ACHN (cell line): ENCODE measurements at regions not wholly inside any gene's neighbourhood (a gene's known extent, or its start where the extent isn't known, plus 50 kb on each side); places are given as distances from the start of the nearest gene placed in this dataset.
"Not testable (repeated sequence)": the region's sequence is repeated elsewhere in the genome, so short reads cannot be mapped to it uniquely, and the experiment has no call there.

ENCODE experiments used
- DNase-seq: peaks from one replicate; pipeline ENCODE4 v3.0.0-alpha.2; 2015
- in situ Hi-C: cut with HindIII; loops from 2 replicates; pipeline ENCODE4 v1.10.0; 2017; ENCODE audit warnings: low sequenced_read_pairs, low pct_ligation_motif_present, low pct_unique_long_range_greater_than_20kb

- DNase-seq, result no peak
- in situ Hi-C loops, result no loop called here
Measured at GRCh38 chr10:36003031-36003600, 361.0 kb upstream of the FZD8 start.

- in situ Hi-C loops, result no loop called here
- DNase-seq, result no peak
Measured at GRCh38 chr10:36002445-36002844, 360.3 kb upstream of the FZD8 start.

GRCh38 chr10:36000754-36001153 lies 358.7 kb upstream of the FZD8 start:
- DNase-seq, in situ Hi-C loops: not testable (repeated sequence)

- in situ Hi-C loops, result no loop called here
- DNase-seq, result no peak
Measured at GRCh38 chr10:35998026-35998425, 355.9 kb upstream of the FZD8 start.

- DNase-seq, result no peak
- in situ Hi-C loops, result no loop called here
Measured at GRCh38 chr10:35995485-35995884, 353.4 kb upstream of the FZD8 start.

GRCh38 chr10:35993591-35994515 lies 351.8 kb upstream of the FZD8 start:
- DNase-seq, result no peak
- in situ Hi-C loops, result no loop called here

GRCh38 chr10:35992107-35992506 lies 350.0 kb upstream of the FZD8 start:
- in situ Hi-C loops, result no loop called here

GRCh38 chr10:35986756-35987502 lies 344.8 kb upstream of the FZD8 start:
- no peak for DNase-seq
- in situ Hi-C loops, result no loop called here

More at GRCh38 chr10:35992107-35992506, 350.0 kb upstream of the FZD8 start:
- no peak for DNase-seq

- DNase-seq, result no peak
- in situ Hi-C loops, result no loop called here
Measured at GRCh38 chr10:35979116-35979515, 337.0 kb upstream of the FZD8 start.

GRCh38 chr10:35973912-35974591 lies 332.0 kb upstream of the FZD8 start:
- DNase-seq, in situ Hi-C loops: not testable (repeated sequence)

GRCh38 chr10:35972275-35972674 lies 330.2 kb upstream of the FZD8 start:
- in situ Hi-C loops, result no loop called here
- DNase-seq, result no peak

- no peak for DNase-seq
- in situ Hi-C loops, result no loop called here
Measured at GRCh38 chr10:35971397-35971796, 329.3 kb upstream of the FZD8 start.

- no peak for DNase-seq
- in situ Hi-C loops, result no loop called here
Measured at GRCh38 chr10:35963685-35964084, 321.6 kb upstream of the FZD8 start.

- no peak for DNase-seq
- in situ Hi-C loops, result no loop called here
Measured at GRCh38 chr10:35961501-35961900, 319.4 kb upstream of the FZD8 start.

- no peak for DNase-seq
- in situ Hi-C loops, result no loop called here
Measured at GRCh38 chr10:35959252-35959651, 317.2 kb upstream of the FZD8 start.

- in situ Hi-C loops, DNase-seq: not testable (repeated sequence)
Measured at GRCh38 chr10:35958609-35959008, 316.5 kb upstream of the FZD8 start.

- in situ Hi-C loops, result no loop called here
- no peak for DNase-seq
Measured at GRCh38 chr10:35950701-35951100, 308.6 kb upstream of the FZD8 start.

- in situ Hi-C loops, result no loop called here
- DNase-seq, result no peak
Measured at GRCh38 chr10:35950226-35950625, 308.1 kb upstream of the FZD8 start.

- in situ Hi-C loops, result no loop called here
- no peak for DNase-seq
Measured at GRCh38 chr10:35949811-35950211, 307.7 kb upstream of the FZD8 start.
